Urinary bladder (tissue), 3 donors: ENCODE measurements at regions not wholly inside any gene's neighbourhood (a gene's known extent, or its start where the extent isn't known, plus 50 kb on each side); places are given as distances from the start of the nearest gene placed in this dataset.

ENCODE experiments used
- DNase-seq: peaks from one replicate; pipeline ENCODE4 v3.0.0-alpha.2; 2015; ENCODE audit errors: extremely low spot score
- H3K27ac ChIP-seq: one replicate; pipeline ENCODE4 v1.5.1; 2013; ENCODE audit warnings: low read depth, mild to moderate bottlenecking, moderate library complexity
- H3K36me3 ChIP-seq: one replicate; pipeline ENCODE4 v1.6.1; 2013; ENCODE audit warnings: mild to moderate bottlenecking, moderate library complexity; ENCODE audit not compliant: insufficient read depth
- H3K4me1 ChIP-seq: one replicate; pipeline ENCODE4 v1.6.1; 2013; ENCODE audit warnings: mild to moderate bottlenecking, moderate library complexity; ENCODE audit not compliant: insufficient read depth
- H3K4me3 ChIP-seq: one replicate; pipeline ENCODE4 v1.5.1; 2013; ENCODE audit warnings: low read depth, low read length
- WGBS: extraction: QIAGEN DNeasy Blood & Tissue Kit; methylation state at CpG from one replicate; pipeline ENCODE4 v1.1.7; 2013; 5-methylcytosine and 5-hydroxymethylcytosine counted together
- donor health status: healthy with polysubstance abuse.
- donor health status: healthy.

DNA sequence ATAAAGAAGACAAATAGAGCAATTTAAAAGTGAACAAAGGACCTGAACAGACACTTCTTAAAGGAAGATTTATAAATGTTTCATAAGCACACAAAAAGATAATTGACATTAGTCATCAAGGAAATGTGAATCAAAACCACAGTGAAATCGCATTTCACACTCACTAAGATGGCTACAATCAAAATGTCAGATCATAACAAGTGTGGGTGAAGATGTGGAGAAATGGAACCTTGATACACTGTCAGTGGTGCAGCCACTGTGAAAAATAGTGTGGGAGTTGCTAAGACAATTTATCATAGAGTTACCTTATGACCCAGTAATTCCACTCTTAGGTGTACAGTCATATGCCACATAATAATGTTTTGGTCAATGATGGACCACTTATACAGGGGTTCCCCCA, 54.5 kb upstream of the HTR4 start:
- Histone ChIP-seq H3K4me1 (no peaks in the 10 kb centered on the region), H3K27ac (no peak overlapping the region), H3K4me3 (no peak overlapping the region), H3K36me3 (no peaks in the 10 kb centered on the region)
- DNase-seq, result no peak
- WGBS, result 80% methylated on average over 1 of the region's 1 CpG

DNA sequence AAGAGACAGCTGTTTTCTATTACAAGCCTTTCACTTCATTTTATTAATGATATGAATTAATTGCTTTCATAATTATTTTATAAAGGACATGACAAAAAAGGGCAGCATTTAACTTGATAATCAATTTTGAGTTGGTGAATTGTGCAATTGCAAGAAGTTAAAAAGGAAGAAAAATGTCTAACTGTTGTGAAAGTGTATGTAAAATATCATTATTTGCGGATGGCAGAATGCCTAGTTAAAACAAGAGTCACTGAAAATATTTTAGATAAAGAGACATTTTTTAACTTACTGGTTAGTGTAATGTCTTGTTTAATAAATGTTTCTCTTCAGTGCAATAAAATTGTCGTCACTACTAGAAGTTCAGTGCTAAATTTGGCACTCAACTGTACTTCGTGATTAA, 57.6 kb upstream of the HTR4 start:
- no peaks in the 10 kb centered on the region for H3K4me1 ChIP-seq
- whole genome bisulfite sequencing, result 27% methylated on average over 3 of the region's 3 CpGs
- no peaks in the 10 kb centered on the region for H3K36me3 ChIP-seq
- no peak overlapping the region for H3K4me3 ChIP-seq
- no peak overlapping the region for H3K27ac ChIP-seq
- DNase-seq, result no peak

DNA sequence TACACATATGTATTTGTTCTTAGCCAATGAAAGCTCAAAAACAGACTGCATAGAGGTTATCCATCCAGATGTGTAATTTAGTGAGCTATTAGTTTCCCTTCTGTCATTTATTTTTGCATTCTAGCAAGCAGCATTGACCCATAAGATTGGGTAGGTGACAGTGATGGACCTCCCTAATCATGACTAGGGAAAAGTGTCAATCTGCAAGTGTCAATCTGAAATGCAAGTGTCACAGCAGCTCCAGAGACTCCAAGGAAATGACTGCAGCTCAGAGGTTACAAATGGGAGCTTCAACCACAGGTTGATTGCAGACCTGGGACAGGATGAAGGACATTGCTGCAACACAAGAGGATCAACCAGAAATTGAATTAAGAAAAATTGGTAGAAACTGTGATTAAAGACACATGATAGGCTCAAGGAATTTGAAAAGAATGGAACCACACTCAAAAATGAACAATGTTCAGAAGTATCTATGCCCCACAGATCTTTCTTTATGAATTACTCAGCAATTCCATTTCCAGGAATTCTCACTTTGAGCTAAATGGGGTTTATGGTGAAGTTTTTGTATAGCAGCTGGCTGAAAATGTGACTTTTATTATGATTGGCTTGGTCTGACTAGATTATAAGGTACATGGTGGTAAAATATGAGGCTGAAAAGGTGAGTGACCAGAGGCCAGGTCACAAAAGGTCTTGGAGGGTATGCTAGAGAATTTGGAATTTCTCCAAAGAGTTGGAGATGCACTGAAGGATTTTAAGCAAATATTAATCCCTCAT, 59.6 kb upstream of the HTR4 start:
- no peak for DNase-seq
- H3K4me1 ChIP-seq, result no peaks in the 10 kb centered on the region
- no peaks in the 10 kb centered on the region for H3K36me3 ChIP-seq
- H3K27ac ChIP-seq, result no peak overlapping the region
- H3K4me3 ChIP-seq, result no peak overlapping the region

DNA sequence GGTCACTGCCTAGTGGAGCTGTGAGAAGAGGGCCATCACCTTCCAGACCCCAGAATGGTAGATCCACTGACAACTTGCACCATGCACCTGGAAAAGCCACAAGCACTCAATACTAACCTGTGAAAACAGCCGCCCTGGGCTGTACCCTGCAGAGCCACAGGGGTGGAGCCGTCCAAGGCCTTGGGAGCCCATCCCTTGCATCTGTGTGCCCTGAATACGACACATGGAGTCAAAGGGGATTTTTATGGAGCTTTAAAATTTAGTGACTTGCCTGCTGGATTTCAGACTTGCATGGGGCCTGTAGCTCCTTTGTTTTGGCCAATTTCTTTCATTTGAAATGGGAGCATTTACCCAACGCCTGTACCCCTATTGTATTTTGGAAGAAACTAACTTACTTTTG, 62.4 kb upstream of the HTR4 start:
- Histone ChIP-seq H3K4me3 (no peak overlapping the region), H3K36me3 (no peaks in the 10 kb centered on the region), H3K4me1 (no peaks in the 10 kb centered on the region), H3K27ac (no peak overlapping the region)
- WGBS, result 52% methylated on average over 4 of the region's 4 CpGs
- no peak for DNase-seq

- H3K4me3 ChIP-seq, result no peak overlapping the region
- no peaks in the 10 kb centered on the region for H3K4me1 ChIP-seq
- DNase-seq, result no peak
- H3K27ac ChIP-seq, result no peak overlapping the region
- WGBS, result 94% methylated on average over 3 of the region's 3 CpGs
- H3K36me3 ChIP-seq, result no peaks in the 10 kb centered on the region
Observed at GRCh38 chr5:148717668-148718067, 63.3 kb upstream of the HTR4 start.

GRCh38 chr5:148719605-148720004, 65.3 kb upstream of the HTR4 start:
- WGBS, result 30% methylated on average over 3 of the region's 3 CpGs

DNA sequence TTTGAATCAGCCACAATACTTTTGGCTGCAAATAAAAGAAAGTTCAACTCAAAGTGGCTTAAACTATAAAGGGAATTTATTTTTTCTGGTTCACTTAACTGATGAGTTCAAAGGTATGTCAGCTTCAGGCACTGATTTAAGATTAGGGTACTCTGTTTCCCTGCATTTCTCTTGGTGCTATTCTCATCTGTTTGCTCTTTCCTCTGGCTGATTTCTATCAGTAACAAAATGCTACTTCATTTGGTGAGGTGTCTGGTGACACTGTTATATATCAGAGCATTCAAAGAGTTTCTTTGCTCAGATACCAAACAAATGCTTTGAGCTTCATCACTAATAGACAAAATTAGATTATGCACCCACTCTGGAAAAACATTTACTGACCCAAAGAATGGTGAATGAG, 65.9 kb upstream of the HTR4 start:
- H3K4me3 ChIP-seq, result no peak overlapping the region
- no peak for DNase-seq
- H3K4me1 ChIP-seq, result no peaks in the 10 kb centered on the region
- H3K27ac ChIP-seq, result no peak overlapping the region
- H3K36me3 ChIP-seq, result no peaks in the 10 kb centered on the region

More at GRCh38 chr5:148719605-148720004, 65.3 kb upstream of the HTR4 start:
- DNase-seq, result no peak
- no peak overlapping the region for H3K27ac ChIP-seq
- H3K36me3 ChIP-seq, result no peaks in the 10 kb centered on the region
- no peaks in the 10 kb centered on the region for H3K4me1 ChIP-seq
- no peak overlapping the region for H3K4me3 ChIP-seq

DNA sequence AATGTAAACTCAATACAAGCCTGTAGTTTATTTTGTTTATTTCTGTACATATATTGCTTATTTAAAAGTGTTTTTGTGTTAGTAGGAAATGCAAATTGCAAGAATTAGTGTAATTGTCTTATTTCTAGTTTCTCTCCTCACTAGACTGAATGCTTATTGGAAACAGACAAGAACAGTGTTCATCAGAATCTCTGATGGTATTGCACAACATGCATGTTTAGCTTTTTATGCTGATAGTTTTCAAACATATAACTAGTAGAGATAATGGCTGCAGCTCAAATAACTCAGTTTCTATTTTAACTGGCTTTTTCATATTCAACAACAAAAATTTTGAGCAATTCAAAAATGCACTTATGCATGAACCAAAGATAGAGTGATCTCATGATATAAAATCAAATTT, 68.8 kb upstream of the HTR4 start:
- DNase-seq, result no peak
- no peaks in the 10 kb centered on the region for H3K36me3 ChIP-seq
- no peaks in the 10 kb centered on the region for H3K4me1 ChIP-seq
- no peak overlapping the region for H3K27ac ChIP-seq
- H3K4me3 ChIP-seq, result no peak overlapping the region

GRCh38 chr5:148725675-148726074, 71.3 kb upstream of the HTR4 start:
- no peak for DNase-seq
- Histone ChIP-seq H3K27ac (no peak overlapping the region), H3K4me3 (no peak overlapping the region), H3K4me1 (no peaks in the 10 kb centered on the region), H3K36me3 (no peaks in the 10 kb centered on the region)
- WGBS, result 78% methylated on average over 6 of the region's 6 CpGs

- no peak for DNase-seq
- Histone ChIP-seq H3K27ac (no peak overlapping the region), H3K36me3 (no peaks in the 10 kb centered on the region), H3K4me3 (no peak overlapping the region), H3K4me1 (no peaks in the 10 kb centered on the region)
Observed at GRCh38 chr5:148729182-148729581, 74.9 kb upstream of the HTR4 start.

- no peak overlapping the region for H3K27ac ChIP-seq
- no peaks in the 10 kb centered on the region for H3K36me3 ChIP-seq
- H3K4me3 ChIP-seq, result no peak overlapping the region
- DNase-seq, result no peak
- 47% methylated on average over 2 of the region's 2 CpGs for WGBS
- no peaks in the 10 kb centered on the region for H3K4me1 ChIP-seq
Observed at GRCh38 chr5:148730270-148730669, 75.9 kb upstream of the HTR4 start.

- Histone ChIP-seq H3K4me1 (no peaks in the 10 kb centered on the region), H3K27ac (no peak overlapping the region), H3K36me3 (no peaks in the 10 kb centered on the region), H3K4me3 (no peak overlapping the region)
- WGBS, result 30% methylated on average over 12 of the region's 12 CpGs
- peak; percentile 72 for DNase-seq
Observed at GRCh38 chr5:148730942-148731898, 76.9 kb upstream of the HTR4 start.

GRCh38 chr5:148732692-148733091, 78.4 kb upstream of the HTR4 start:
- Histone ChIP-seq H3K4me3 (no peak overlapping the region), H3K4me1 (no peaks in the 10 kb centered on the region), H3K27ac (no peak overlapping the region), H3K36me3 (no peaks in the 10 kb centered on the region)
- 41% methylated on average over 3 of the region's 3 CpGs for WGBS
- no peak for DNase-seq
